Vagina (tissue), 2 donors: ENCODE measurements at regions not wholly inside any gene's neighbourhood (a gene's known extent, or its start where the extent isn't known, plus 50 kb on each side); places are given as distances from the start of the nearest gene placed in this dataset.

Experiments
- DNase-seq, 2 donors: peaks; one replicate each; pipeline ENCODE4 v3.0.0-alpha.2; 2017; ENCODE audit errors: extremely low spot score in 2 of 2
- H3K27ac ChIP-seq: fragments of 200-600 bp; sonication (generic); one replicate; pipeline ENCODE4 v1.5.1; 2019
- H3K27me3 ChIP-seq: fragments of 200-600 bp; sonication (generic); one replicate; pipeline ENCODE4 v1.5.1; 2019
- H3K36me3 ChIP-seq, 2 donors: fragments of 200-600 bp; sonication (generic); one replicate each; pipeline ENCODE4 v1.5.1; 2017 to 2019
- H3K4me1 ChIP-seq: fragments of 200-600 bp; sonication (generic); one replicate; pipeline ENCODE4 v1.5.1; 2019
- H3K4me3 ChIP-seq, 2 donors: fragments of 200-600 bp; sonication (generic); 1 replicate in 1 of 2; 2 replicates in 1 of 2; pipeline ENCODE4 v1.5.1; 2016 to 2019
- H3K9me3 ChIP-seq: fragments of 200-600 bp; sonication (generic); one replicate; pipeline ENCODE4 v1.5.1; 2019
- POLR2A ChIP-seq, 2 donors: fragments of 450-650 bp; IDR thresholded peaks; one replicate each; pipeline ENCODE4 v1.6.1; 2017; ENCODE audit warnings: antibody characterized with exemption in 2 of 2, mild to moderate bottlenecking in 2 of 2, moderate library complexity in 2 of 2
- POLR2AphosphoS5 ChIP-seq, 2 donors: sonication (generic); formaldehyde crosslinking; IDR thresholded peaks; one replicate each; pipeline ENCODE4 v1.9.0; 2017; ENCODE audit warnings: antibody characterized with exemption in 2 of 2, mild to moderate bottlenecking in 2 of 2, low read depth in 1 of 2; ENCODE audit not compliant: insufficient read depth in 1 of 2
- intact Hi-C: fragments of 100-400 bp; cut with DNase I; formaldehyde crosslinking; loops from one replicate; pipeline ENCODE4 v1.15.1; 2023
- TF ChIP-seq, protein P1 (sequence below), 3 experiments: fragments of 450-650 bp in 2 of 3; fragments of 200-600 bp in 1 of 3; sonication (generic) in 1 of 3; IDR thresholded peaks; one replicate each; pipeline ENCODE4 v1.5.1; 2017 to 2019; ENCODE audit warnings: antibody characterized with exemption in 3 of 3, mild to moderate bottlenecking in 2 of 3, moderate library complexity in 2 of 3

DNA sequence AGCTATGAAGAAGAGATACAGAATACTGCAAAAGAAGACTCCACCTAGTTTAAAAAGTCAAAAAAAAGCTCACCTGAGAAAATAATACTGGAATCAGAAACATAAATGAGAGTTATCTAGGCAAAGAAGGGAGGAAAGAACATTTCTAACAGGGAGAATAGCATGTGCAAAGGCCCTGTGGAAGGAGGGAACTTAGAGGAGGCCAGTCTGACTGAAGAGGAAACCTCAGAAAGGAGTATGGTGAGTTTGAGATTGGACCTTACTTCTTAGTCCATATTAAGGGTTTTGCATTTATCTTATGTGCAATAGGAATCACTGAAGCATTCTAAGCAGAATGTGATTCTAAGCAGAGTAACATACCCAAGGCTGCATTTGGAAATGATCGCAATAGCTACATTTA is 193.2 kb downstream of the LNPK start:
- no peak for DNase-seq
- no peaks in the 10 kb centered on the region for H3K36me3 ChIP-seq
- intact Hi-C loops: no loop called here
- no peak overlapping the region for H3K4me3 ChIP-seq
- H3K9me3 ChIP-seq: no peaks in the 10 kb centered on the region
- TF ChIP-seq, protein P1, sequence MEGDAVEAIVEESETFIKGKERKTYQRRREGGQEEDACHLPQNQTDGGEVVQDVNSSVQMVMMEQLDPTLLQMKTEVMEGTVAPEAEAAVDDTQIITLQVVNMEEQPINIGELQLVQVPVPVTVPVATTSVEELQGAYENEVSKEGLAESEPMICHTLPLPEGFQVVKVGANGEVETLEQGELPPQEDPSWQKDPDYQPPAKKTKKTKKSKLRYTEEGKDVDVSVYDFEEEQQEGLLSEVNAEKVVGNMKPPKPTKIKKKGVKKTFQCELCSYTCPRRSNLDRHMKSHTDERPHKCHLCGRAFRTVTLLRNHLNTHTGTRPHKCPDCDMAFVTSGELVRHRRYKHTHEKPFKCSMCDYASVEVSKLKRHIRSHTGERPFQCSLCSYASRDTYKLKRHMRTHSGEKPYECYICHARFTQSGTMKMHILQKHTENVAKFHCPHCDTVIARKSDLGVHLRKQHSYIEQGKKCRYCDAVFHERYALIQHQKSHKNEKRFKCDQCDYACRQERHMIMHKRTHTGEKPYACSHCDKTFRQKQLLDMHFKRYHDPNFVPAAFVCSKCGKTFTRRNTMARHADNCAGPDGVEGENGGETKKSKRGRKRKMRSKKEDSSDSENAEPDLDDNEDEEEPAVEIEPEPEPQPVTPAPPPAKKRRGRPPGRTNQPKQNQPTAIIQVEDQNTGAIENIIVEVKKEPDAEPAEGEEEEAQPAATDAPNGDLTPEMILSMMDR (IDR thresholded peaks at IDR 0.05): no peak
- no peak for TF ChIP-seq POLR2A (IDR thresholded peaks at IDR 0.05)
- no peak for TF ChIP-seq POLR2AphosphoS5 (IDR thresholded peaks at IDR 0.05; ENCODE audit: insufficient read depth in 1 of 2, low read depth in 1 of 2)
- H3K27ac ChIP-seq: no peak overlapping the region
- no peaks in the 10 kb centered on the region for H3K27me3 ChIP-seq
- no peaks in the 10 kb centered on the region for H3K4me1 ChIP-seq

DNA sequence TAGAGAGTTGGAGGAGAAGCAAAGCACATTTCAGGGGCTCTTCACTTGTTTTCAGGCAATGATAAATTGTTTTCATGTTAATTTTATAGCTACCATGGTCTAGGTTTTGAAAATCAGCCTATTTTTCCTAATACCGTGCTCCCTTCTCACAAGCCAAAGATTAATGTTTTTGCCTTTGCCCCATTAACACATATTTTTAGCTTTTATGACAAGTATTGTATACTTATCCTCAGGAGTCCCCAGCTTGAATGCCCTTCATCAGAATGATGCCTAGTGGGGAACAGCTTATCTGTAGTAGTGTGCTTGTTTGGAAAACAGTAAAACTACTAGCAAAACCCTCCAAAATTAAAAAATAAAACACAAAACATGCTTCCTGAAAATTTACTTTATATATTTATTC is 194.0 kb downstream of the LNPK start:
- H3K36me3 ChIP-seq: no peaks in the 10 kb centered on the region
- no peaks in the 10 kb centered on the region for H3K4me1 ChIP-seq
- intact Hi-C loops: no loop called here
- DNase-seq: no peak
- no peaks in the 10 kb centered on the region for H3K27me3 ChIP-seq
- no peaks in the 10 kb centered on the region for H3K9me3 ChIP-seq
- TF ChIP-seq, protein P1 (IDR thresholded peaks at IDR 0.05): no peak
- no peak for TF ChIP-seq POLR2AphosphoS5 (IDR thresholded peaks at IDR 0.05; ENCODE audit: insufficient read depth in 1 of 2, low read depth in 1 of 2)
- no peak for TF ChIP-seq POLR2A (IDR thresholded peaks at IDR 0.05)
- no peak overlapping the region for H3K27ac ChIP-seq
- no peak overlapping the region for H3K4me3 ChIP-seq

DNA sequence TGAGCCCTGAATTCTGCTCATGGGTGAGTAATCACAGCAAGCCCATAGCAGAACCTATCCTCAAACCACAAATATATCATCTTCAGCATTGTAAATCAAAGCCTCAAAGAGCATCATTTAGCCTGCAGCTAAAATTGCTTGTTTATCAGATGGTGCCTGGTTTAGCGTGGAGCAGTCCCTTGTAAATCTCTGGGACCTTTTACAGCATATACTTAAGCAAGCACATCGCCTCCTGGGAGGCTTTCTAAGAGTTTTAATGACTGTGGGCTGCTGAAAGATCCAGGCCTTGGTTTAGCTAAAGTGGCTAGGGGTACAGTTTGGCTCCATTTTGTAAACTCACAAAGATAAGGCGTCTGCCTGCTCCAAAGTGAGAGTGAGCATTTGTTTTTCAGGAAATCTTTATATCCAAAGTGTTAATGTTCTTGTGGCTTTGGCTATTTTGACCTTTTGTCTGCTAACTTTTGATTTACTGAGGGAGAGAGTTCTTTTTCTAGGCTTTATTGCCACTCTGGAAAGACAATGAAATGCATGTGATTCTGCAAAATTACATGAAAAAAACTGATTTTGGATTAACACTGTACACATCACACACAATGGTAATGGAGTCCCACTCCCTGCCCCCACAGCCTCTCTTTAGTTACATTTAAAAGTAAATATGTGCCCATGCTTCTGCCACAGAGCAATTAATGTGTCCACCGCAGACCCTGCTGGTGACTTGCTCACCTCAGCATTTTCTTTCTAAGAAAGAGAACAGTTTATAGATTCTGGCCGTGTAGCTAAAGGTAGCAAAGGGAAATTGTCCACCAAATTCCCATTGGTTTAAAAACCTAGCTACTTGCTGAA is 194.8 kb downstream of the LNPK start:
- intact Hi-C loops: no loop called here
- Histone ChIP-seq H3K27ac (no peak overlapping the region), H3K4me1 (no peaks in the 10 kb centered on the region), H3K4me3 (no peak overlapping the region), H3K36me3 (no peaks in the 10 kb centered on the region), H3K9me3 (no peaks in the 10 kb centered on the region), H3K27me3 (no peaks in the 10 kb centered on the region)
- no peak for DNase-seq
- TF ChIP-seq POLR2AphosphoS5 (IDR thresholded peaks at IDR 0.05; ENCODE audit: insufficient read depth in 1 of 2, low read depth in 1 of 2): peak in 1 of 2 donors; percentile 16
- TF ChIP-seq, protein P1 (IDR thresholded peaks at IDR 0.05): no peak

DNA sequence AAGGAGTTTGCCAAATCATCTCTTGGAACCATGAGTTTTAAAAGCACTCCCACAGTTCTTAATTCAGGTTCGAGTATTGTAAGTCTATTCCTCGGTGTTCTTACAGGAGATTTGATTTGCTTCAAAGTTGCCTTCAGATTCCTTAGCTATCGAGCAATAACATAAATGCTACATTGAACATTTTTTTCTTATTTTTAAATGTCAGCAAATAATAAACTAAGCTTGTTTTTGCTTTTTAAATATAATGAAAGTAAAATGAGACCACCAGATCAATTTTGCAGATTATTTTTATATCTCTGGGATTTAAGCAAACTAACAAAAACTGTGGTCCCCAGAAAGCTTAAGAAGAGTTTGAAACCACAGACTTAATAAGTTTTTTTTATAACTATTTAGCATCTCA is 195.5 kb downstream of the LNPK start:
- no peak for TF ChIP-seq POLR2AphosphoS5 (IDR thresholded peaks at IDR 0.05; ENCODE audit: insufficient read depth in 1 of 2, low read depth in 1 of 2)
- TF ChIP-seq POLR2A (IDR thresholded peaks at IDR 0.05): no peak
- TF ChIP-seq, protein P1 (IDR thresholded peaks at IDR 0.05): no peak
- intact Hi-C loops: no loop called here
- H3K4me3 ChIP-seq: no peak overlapping the region

DNA sequence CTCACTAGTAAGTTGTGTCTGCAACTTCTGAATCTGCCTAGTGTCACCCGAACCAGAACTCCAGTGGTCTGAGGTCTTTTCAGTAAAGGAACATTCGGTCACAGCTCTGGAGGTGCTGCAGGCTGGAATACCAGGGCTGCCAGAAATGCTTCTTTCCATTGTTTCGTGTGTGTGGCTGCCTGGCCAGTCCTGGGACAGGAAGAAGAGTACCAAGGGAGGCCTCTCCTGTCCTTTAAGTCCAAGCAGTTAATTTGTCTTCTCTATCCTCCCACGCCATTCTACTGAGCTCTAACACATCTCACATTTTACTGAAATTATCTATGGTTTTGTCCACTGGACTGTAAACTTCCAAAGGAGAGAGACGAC is 196.0 kb downstream of the LNPK start:
- TF ChIP-seq, protein P1 (IDR thresholded peaks at IDR 0.05): no peak
- TF ChIP-seq POLR2AphosphoS5 (IDR thresholded peaks at IDR 0.05; ENCODE audit: insufficient read depth in 1 of 2, low read depth in 1 of 2) (no peak), POLR2A (IDR thresholded peaks at IDR 0.05) (no peak)
- intact Hi-C loops: no loop called here
- no peak overlapping the region for H3K27ac ChIP-seq
- no peaks in the 10 kb centered on the region for H3K4me1 ChIP-seq
- no peaks in the 10 kb centered on the region for H3K9me3 ChIP-seq
- DNase-seq: no peak
- H3K4me3 ChIP-seq: no peak overlapping the region
- H3K36me3 ChIP-seq: no peaks in the 10 kb centered on the region
- no peaks in the 10 kb centered on the region for H3K27me3 ChIP-seq

More for the DNA sequence above, 195.5 kb downstream of the LNPK start:
- Histone ChIP-seq H3K27ac (no peak overlapping the region), H3K36me3 (no peaks in the 10 kb centered on the region), H3K9me3 (no peaks in the 10 kb centered on the region), H3K4me1 (no peaks in the 10 kb centered on the region), H3K27me3 (no peaks in the 10 kb centered on the region)
- no peak for DNase-seq
